ENCODE measurements at regions not wholly inside any gene's neighbourhood (a gene's known extent, or its start where the extent isn't known, plus 50 kb on each side); places are given as distances from the start of the nearest gene placed in this dataset.

DNA sequence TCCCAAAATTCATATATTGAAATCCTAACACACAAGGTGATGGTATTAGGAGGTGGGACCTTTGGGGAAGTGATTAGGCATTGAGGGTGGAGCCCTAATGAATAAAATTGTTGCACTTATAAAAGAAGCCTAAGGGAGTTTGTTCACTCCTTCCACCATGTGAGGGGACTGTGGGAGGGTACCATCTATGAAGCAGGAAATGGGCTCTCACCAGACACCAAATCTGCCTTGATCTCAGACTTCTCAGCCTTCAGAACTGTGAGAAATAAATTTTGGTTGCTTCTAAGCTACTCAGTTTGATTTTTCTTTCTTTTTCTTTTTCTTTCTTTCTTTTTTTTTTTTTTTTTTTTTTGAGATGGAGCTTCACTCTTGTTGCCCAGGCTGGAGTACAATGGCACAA, 116.2 kb upstream of the GPC3 start:
- Mint-ChIP-seq H3K36me3 (ENCODE audit: low read depth) (no peaks in the 10 kb centered on the region), H3K4me3 (no peak overlapping the region), H3K27me3 (ENCODE audit: insufficient read depth) (no peaks in the 10 kb centered on the region), H3K27ac (no peak overlapping the region), H3K9me3 (peaks cover 4% of the 10 kb centered on the region; the same call in 1 of the 2 replicates), H3K4me1 (ENCODE audit: low read depth) (no peaks in the 10 kb centered on the region)
- DNase-seq: no peak
- TF ChIP-seq, protein P1, sequence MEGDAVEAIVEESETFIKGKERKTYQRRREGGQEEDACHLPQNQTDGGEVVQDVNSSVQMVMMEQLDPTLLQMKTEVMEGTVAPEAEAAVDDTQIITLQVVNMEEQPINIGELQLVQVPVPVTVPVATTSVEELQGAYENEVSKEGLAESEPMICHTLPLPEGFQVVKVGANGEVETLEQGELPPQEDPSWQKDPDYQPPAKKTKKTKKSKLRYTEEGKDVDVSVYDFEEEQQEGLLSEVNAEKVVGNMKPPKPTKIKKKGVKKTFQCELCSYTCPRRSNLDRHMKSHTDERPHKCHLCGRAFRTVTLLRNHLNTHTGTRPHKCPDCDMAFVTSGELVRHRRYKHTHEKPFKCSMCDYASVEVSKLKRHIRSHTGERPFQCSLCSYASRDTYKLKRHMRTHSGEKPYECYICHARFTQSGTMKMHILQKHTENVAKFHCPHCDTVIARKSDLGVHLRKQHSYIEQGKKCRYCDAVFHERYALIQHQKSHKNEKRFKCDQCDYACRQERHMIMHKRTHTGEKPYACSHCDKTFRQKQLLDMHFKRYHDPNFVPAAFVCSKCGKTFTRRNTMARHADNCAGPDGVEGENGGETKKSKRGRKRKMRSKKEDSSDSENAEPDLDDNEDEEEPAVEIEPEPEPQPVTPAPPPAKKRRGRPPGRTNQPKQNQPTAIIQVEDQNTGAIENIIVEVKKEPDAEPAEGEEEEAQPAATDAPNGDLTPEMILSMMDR (IDR thresholded peaks at IDR 0.05): no peak

DNA sequence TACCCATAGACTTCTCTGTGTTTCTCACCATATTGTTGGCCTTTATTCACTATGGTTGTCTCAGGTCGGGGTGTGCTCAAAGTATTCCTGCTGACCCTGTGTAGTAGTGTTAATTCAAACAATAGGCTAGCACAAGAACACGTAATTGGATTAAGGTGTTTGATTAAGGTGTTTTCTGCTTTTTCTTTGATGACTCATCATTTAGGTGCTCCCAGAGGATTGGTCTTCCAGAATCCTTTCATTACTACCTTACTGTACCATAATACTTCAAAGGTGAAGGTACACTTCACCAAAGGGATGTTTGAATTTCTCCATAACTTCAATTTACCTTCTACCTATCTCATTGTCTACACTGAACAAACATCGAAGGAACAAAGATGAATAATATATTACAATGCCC, 121.7 kb upstream of the CCDC160 start:
- Mint-ChIP-seq H3K4me1 (ENCODE audit: low read depth) (no peaks in the 10 kb centered on the region), H3K27ac (no peak overlapping the region), H3K9me3 (no peaks in the 10 kb centered on the region), H3K4me3 (no peak overlapping the region), H3K27me3 (ENCODE audit: insufficient read depth) (no peaks in the 10 kb centered on the region), H3K36me3 (ENCODE audit: low read depth) (no peaks in the 10 kb centered on the region)
- DNase-seq: no peak
- TF ChIP-seq, protein P1 (IDR thresholded peaks at IDR 0.05): no peak

DNA sequence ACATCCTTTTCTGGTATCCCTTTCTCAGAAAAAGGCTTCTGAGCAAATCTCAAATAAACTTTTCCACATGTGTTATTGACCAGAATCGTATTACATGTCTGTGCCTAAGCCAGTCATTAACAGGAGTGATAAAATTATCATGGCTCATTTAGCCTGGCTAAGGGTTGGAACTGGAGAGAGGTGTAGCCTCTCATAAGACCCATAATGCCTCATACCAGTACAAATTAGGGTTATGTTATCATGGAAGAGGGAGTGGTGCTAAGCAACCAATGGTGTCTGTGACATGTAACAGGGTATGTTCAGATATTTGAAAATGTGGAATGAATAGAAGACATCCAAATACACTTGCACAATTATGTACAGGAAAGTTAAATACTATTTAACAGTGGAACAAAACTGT, 99.6 kb upstream of the CCDC160 start:
- no peak for DNase-seq
- no peaks in the 10 kb centered on the region for H3K36me3 Mint-ChIP-seq (ENCODE audit: low read depth)
- no peaks in the 10 kb centered on the region for H3K4me1 Mint-ChIP-seq (ENCODE audit: low read depth)
- TF ChIP-seq, protein P1 (IDR thresholded peaks at IDR 0.05): no peak
- H3K27me3 Mint-ChIP-seq (ENCODE audit: insufficient read depth): no peaks in the 10 kb centered on the region
- no peaks in the 10 kb centered on the region for H3K9me3 Mint-ChIP-seq
- H3K4me3 Mint-ChIP-seq: no peak overlapping the region
- H3K27ac Mint-ChIP-seq: no peak overlapping the region

DNA sequence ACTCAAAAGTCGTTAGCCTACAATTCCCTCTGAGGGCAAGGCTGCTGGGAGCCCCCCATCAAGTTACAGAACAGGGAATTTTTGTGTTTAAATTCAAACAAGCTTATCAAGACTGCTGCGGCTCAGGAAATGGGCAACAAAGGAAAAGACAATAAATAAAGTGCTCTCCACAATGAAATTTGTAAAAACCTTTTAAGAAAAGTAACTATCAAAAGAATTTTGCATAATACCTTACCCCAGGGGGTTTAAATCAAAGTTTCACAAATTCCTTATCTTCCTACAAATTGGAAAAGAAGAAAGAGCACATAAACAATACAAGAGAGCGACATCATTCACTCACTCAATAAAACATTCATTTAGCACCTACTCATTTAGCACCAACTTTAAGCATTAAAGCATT, 97.9 kb upstream of the CCDC160 start:
- H3K4me3 Mint-ChIP-seq: no peak overlapping the region
- TF ChIP-seq, protein P1 (IDR thresholded peaks at IDR 0.05): no peak
- H3K27me3 Mint-ChIP-seq (ENCODE audit: insufficient read depth): no peaks in the 10 kb centered on the region
- H3K4me1 Mint-ChIP-seq (ENCODE audit: low read depth): no peaks in the 10 kb centered on the region
- H3K9me3 Mint-ChIP-seq: no peaks in the 10 kb centered on the region
- H3K27ac Mint-ChIP-seq: no peak overlapping the region
- DNase-seq: no peak
- no peaks in the 10 kb centered on the region for H3K36me3 Mint-ChIP-seq (ENCODE audit: low read depth)

DNA sequence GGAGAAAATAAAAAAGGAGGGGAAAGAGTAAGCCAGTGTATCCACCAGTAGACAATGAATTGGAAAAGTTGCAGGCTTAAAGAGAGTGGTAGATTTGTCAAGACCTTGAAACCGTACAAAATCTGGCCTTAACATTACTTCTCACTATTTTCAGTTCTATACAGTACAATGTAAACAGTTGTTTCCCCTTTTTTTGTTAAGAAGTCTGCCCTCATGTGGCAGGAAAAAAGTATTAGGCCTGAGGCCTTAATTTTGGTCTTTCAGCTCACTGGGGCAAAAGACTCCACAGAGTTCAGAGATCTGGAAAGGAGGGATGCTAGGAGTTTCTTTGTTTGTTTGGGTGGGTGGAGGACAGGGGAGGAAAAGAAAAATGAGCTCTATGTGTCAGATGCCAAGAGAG, 92.8 kb upstream of the CCDC160 start:
- Mint-ChIP-seq H3K4me3 (no peak overlapping the region), H3K27ac (no peak overlapping the region), H3K4me1 (ENCODE audit: low read depth) (no peaks in the 10 kb centered on the region), H3K27me3 (ENCODE audit: insufficient read depth) (no peaks in the 10 kb centered on the region), H3K36me3 (ENCODE audit: low read depth) (no peaks in the 10 kb centered on the region), H3K9me3 (no peaks in the 10 kb centered on the region)
- DNase-seq: no peak
- TF ChIP-seq, protein P1 (IDR thresholded peaks at IDR 0.05): peak; percentile 52; the same call in 1 of the 2 replicates

DNA sequence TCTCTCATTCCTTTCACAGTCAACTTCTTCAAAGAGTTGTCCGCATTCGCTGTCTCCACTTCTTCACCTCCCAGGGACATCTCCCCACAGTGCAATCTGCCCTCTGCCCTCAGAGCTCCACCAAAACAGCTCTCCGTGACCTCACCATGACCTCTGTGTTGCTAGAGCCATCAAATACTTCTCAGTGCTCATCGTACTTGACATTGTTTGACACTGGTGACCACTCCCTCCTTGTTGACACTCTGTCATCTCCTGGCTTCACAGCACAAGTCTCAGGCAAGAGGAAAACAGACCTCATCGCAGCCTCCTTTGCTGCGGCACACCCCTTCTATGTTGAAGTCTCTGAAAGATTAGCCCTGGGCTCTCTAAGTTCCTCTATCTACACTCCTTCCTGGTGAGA, 90.5 kb upstream of the CCDC160 start:
- no peaks in the 10 kb centered on the region for H3K4me1 Mint-ChIP-seq (ENCODE audit: low read depth)
- H3K27me3 Mint-ChIP-seq (ENCODE audit: insufficient read depth): no peaks in the 10 kb centered on the region
- H3K36me3 Mint-ChIP-seq (ENCODE audit: low read depth): no peaks in the 10 kb centered on the region
- TF ChIP-seq, protein P1 (IDR thresholded peaks at IDR 0.05): no peak
- H3K4me3 Mint-ChIP-seq: no peak overlapping the region
- DNase-seq: no peak
- no peak overlapping the region for H3K27ac Mint-ChIP-seq
- H3K9me3 Mint-ChIP-seq: no peaks in the 10 kb centered on the region
